ENCODE measurements at regions not wholly inside any gene's neighbourhood (a gene's known extent, or its start where the extent isn't known, plus 50 kb on each side); places are given as distances from the start of the nearest gene placed in this dataset.

DNA sequence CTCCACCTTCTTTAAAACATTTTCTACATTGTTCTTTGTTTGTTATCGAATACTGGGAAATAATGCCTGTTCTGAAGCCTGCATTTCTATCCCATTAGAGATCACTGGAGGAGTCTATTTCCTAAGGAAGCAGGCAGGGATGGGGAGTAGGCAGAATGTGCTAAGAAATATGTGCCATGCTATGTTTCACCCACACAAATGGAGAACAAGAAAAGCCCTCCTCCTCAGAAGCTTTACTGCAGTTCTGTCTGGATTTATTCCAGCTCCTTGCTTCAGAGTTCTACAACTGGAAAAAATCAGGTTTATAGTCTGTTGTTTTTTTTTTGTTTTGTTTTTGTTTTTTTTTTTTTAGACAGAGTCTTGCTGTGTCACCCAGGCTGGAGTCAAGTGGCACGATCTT, 825.1 kb downstream of the SLC4A3 start:
- DNase-seq: no peak

DNA sequence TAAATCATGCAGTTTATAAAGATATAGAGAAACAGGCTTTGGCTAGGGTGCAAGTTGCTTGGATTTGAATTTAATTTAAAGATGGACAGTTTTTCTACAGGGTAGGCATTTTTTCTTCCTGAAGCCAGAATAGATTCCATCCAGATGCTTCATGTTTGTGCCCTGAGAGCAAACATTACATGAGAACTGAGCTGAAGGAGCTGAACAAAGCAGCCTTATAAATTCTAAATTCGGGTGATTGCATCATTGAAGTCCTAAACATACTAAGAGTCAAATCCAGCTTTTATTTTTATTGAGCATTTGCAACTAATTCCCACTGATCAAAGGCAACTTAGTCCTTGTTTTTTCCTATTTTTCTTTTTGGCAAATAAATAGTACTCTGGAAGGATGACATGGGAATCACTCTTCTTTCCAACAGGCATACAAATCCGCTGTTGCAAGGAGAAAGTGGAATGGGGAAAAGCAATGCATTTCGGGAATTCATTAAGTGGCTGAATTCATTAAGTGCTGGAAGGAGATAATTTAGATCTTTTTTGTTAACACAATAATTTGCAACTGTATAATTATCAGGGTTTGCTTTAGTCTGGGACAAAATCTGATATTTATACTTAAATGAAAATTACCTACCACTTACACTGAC, 828.0 kb downstream of the SLC4A3 start:
- no peak for DNase-seq

DNA sequence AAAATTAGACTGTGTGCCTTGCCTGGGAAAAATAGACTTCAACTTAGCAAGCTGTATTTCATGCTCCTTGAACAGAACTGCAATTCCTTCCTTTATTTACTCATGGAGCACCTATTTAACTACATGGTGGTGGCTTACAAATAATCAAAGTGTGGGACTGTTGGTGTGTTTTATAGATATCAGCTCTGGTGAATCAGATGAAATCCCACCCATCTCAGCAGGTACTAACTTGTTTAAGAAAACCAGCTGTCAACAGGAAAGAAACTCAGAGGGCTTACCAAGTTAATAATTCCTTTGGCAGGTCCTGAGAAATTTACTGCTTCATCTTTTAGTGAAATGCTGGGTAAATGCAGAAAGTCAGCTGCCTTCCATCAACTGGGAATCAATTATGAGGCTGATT, 830.6 kb downstream of the SLC4A3 start:
- no peak for DNase-seq

DNA sequence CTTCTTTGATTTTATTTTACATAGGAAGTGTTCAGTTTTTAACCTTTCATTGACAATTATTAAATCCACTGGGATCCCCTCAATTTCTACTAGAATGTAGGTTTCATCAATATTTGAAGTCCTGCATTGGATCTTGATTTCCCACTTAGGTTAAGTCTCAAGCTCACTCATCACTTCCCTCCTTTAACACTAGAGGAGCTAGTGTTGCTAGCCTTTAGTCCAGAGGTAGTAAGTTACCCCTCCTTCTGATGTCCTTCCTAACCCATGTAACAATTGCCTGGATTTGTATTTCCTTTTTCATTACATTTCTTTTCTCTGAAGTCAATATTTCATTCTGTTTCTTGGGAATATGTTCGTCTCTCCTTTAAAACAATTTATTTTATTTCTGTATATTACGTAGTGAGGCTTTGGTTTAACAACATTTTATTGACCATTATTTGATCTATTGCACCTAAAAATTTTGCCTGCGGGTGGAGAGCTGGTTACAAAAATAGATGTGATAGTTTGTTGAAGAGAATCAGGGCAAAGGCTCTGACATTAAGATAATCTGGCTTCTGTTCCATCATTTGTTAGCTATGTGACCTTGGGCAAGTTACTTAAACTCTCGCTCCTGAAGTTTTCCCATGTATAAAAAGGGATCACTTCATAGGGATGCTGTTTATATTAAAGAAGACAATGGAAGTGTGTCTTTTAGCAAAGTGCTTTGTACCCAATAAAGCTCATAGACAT, 833.0 kb downstream of the SLC4A3 start:
- DNase-seq: no peak

DNA sequence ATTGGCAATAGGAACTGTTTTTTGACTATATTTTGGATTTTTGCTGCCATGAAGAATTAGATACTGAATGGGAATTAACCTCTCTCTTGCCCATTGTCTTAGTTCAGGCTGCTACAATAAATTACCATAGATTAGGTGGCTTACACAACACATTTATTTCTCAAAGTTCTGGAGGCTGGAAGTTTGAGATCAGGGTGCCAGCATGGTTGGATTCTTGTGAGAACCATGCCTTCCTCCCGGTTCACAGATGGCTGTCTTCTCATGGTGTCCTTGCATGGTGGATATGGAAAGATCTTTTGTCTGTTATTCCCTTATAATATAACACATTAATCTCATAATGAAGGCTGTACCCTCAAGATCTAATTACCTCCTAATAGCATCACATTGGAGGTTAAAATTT, 836.4 kb downstream of the SLC4A3 start:
- no peak for DNase-seq

DNA sequence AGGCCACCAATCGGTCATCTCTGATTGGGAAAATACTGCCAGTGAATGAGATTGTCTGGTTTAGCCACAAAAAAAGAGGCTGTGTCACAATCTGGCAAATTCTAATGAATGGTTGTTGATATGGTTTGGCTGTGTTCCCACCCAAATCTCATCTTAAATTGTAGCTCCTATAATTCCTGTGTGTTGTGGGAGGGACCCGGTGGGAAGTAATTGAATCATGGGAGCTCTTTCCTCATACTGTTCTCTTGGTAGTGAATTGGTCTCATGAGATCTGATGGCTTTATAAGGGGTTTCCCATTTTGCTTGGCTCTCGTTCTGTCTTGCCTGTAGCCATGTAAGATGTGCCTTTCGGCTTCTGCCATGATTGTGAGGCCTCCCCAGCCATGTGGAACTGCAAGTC, 838.3 kb downstream of the SLC4A3 start:
- DNase-seq: no peak

DNA sequence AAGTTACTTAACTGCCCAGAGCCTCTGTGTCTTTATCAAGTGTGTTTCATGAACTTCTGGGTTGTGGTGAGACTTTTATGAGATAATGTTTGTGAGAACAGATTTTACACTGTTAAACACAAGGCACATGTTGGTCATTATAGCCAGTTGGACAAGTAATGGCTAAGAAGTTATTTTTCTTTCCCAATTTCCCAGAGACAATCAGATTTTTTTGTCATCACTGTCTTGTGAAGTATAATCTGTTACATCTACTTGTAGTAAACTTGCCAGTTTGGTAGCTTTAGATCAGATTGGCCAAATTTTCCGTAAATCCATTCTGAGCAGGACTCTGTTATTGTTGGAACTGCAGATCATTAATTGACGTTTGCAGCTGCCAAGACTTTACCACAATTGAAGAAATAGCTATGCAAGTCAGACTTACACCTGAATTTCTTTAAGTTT, 838.8 kb downstream of the SLC4A3 start:
- no peak for DNase-seq

DNA sequence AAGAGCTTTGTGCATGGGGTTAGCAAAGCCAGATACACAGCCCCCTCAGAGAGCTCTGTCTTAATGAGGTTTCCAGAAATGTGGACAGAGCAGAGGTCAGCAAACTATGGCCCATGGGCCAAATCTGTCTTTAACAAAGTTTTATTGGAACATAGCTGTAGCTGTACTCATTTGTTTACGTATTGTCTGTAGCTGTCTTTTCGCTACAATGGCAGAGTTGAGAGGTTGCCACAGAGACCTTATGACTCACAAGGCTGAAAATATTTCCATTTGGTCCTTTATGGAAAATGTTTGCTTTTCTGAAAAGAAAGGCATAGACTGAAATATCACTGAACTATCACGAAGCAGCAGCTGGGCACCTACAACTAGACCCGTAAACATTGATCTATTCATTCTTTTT, 841.8 kb downstream of the SLC4A3 start:
- no peak for DNase-seq

DNA sequence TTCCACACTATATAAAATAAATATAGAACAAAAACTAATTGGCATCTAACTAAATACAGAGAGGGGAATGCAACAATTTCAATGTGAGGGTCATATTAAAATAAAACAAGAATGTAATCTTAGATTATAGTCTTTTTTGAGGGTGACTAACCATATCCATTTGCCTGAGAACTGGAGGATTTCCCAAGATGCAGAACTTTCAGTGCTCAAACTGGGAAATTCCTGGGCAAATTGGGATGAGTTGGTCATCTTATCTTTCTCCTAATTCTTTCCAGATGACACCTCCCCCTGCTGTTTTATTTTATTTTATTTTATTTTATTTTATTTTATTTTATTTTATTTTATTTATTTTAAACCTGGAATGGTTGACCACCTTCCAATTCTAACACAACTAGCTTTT, 846.2 kb downstream of the SLC4A3 start:
- DNase-seq: no peak

DNA sequence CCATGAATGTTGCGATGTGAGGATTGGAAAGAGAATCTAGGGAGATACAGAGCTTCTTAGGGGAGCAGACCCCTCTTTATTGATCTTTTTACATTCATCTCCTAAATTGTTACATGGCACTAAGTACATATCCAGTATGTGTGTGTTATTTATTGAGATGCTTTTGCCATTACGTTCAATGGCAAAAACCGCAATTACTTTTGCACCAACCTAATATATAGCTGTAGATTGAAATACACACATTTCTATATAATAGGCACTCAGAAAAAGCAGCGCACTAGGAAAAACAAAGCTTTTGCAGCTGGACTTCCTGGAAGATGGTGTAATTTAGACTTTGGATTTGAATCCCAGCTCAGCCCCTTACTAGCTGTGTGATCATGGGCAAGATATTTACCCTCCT, 849.4 kb downstream of the SLC4A3 start:
- DNase-seq: no peak

DNA sequence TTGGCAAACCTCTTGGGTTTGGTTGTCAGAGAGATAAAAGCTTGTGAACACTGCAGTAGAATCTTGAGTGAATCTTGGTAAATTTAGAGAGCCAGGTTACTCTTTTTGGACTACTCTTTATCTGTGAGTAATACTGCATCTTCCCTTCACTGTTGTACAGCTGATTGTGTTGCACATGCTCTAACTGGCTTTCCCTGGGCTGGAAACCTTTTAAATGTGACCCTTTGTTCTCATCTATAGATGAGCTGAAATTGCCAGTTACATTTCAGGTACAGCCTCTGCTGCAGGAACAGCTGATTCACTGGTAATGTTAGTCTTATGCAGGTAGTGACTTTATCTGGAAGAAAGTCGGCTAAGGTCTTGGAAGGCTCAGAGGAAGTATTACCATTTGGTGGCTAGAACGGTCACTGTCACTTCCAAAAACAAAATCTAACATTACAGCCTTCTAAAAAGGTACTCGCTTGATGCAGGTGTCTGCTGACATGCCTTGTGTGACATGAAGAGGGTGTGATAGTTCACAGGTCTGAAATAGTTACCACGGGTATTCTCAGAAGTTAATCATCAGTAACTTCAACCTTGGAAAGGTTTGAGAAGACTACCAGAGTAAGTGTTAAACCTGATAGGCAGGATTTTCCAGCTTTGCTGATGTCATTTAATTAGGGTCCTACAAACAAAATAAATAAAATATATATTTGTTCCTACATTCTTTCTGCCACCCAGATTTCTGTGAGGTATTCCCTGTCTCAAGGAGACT, 851.1 kb downstream of the SLC4A3 start:
- no peak for DNase-seq

DNA sequence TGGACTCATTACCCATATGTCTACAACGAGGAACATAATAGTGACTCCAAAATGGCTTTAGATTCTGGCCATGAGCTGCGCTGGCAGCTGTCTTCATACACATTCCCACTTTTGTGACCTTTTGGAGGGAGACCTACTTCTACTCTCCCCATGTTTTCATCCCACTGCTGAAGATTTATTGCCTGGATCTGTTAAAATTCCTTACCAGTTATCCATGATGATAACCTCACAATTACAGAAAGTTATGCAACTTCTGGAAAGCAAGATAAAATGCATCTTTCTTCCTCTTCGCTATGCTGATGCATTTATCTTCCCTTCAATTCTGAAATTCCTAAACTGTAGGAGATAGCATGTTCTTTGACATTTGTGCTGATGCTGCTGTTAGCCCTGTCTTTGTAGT, 855.3 kb downstream of the SLC4A3 start:
- DNase-seq: no peak

DNA sequence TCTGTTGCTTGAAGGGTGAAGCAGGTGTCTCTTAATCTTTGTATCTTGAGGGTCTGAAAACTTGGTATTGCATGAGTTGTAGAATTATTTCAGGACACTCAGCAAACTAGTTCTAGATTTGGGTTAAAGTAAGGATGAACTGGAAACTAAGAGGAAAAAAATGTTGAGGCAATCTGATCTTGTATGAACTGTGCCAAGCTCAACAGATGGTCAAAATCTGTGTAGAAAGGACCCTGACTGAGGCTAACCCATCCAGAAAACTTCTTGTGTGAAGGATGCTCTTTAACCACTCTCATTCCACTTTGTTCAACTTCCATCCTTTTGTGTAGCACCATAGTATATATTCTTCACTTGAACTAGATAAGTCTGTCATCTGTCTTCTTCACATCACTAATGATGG, 861.7 kb downstream of the SLC4A3 start:
- DNase-seq: no peak

DNA sequence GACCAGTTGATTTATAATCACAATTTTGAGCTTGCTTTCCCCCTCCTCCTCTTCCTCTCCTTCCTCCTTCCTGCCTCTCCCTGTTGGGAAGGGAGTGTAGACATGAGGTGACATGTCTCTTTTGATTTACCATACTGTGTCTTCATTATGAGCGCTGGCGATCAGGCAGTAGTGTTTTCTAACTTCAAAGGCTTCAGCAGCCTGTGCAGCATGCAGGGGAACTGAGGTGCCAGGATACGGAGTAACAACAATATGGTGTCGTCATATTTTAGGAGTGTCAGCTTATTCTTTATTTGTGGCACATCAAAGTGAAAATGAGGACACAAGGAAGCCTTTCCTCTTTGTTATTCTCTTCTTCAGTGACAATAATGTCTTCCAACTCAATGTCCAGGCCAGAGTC, 864.2 kb downstream of the SLC4A3 start:
- no peak for DNase-seq

DNA sequence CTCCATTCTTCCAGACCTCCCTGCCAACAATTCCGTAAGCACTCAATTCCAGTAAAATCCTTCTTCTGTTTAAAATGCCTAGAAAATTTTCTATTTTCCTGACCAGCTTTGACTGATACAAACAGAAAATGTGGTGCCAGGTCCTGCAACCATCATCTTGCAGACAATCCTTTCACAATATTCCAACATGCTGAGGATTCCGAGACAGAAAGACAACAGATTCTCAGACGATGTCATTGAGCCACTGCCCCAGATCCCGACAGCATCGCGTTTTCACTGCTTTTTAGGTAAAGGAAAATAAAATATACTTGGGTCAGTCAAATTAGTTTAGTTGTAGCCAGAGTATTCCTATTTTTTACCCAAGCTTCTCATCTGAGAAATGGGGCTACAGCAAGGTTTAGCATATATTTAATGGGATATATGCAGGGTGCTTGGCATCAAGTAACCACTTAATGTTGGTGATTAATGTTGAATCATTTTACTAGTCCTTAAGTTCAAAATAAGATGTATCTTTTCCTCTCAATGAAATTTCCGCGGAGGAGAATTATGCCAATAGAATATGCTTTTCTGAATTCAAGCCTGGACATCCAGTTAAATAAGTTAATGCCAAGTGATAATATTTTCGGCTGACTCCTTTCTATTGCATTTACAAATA, 866.6 kb downstream of the SLC4A3 start:
- DNase-seq: no peak

DNA sequence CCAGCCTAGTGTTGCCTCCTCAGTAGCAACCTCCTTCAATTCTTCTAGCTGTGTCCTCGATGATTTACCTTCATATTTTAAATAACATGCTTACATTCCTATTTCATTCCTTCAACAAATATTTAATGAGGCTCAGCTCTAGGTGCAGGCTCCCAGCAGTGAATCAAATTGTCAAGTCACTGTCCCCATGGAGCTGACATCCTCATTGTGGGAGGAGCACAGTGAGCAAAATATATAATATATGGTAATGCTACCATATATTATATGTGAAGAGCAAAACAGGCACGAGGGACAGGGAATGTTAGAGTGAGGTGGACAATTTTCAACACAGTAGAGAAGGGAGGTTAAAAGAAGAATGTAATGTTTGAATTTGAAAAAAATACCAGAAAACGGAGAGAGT, 869.1 kb downstream of the SLC4A3 start:
- DNase-seq: no peak

DNA sequence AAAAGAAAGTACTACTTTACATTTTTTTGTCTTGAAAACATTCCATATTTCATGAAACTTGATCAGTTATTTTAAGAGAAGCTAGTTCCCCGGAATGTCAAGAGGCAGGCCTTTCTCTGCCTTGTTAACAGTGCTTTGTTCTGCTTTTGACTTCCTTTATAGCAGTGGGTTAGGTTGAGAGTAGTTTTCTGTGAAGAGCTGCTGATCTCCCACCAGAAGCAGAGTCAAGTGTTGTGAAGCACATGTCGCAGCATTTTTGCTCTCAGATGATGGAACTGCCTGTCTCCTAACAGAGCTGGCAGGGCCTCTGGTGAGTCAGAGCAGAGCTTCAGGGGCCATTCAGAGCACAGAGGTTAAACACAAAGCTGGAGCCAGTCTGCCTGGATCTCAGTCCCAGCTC, 871.8 kb downstream of the SLC4A3 start:
- DNase-seq: peak; percentile 33

DNA sequence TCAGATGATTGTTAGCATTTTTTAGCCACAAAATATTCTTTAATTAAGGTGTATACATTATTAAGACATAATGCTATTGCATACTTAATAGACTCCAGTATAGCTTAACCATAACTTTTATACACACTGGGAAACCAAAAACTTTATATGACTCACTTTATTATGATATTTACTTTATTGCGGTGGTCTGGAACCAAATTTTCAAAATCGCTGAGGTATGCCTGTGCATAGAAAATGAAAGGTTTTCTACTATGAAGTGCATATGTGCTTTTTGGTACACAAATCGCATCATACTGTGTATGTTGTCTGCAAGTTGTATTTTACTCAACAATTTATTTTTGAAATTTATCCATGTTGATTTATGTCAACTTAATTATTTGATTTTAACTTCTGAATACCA, 875.1 kb downstream of the SLC4A3 start:
- no peak for DNase-seq

DNA sequence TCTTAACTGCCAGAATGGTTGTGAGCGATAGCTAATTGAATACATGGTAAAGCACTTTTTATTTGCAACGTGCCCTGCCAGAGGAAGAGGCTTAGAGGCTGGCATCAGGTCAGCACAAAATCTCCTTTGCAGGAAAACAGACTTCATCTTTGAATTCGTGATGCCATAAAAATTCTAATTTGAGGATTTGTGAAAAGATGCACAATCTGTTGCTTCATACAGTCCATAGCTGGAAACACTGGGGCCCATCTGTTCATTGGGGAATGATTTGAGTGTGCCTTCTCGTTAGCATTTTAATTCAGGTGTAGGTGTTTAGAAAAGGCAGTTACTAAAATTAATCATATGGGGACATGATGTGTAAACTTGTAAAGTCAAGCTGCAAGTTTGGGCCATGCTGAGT, 876.0 kb downstream of the SLC4A3 start:
- DNase-seq: no peak

DNA sequence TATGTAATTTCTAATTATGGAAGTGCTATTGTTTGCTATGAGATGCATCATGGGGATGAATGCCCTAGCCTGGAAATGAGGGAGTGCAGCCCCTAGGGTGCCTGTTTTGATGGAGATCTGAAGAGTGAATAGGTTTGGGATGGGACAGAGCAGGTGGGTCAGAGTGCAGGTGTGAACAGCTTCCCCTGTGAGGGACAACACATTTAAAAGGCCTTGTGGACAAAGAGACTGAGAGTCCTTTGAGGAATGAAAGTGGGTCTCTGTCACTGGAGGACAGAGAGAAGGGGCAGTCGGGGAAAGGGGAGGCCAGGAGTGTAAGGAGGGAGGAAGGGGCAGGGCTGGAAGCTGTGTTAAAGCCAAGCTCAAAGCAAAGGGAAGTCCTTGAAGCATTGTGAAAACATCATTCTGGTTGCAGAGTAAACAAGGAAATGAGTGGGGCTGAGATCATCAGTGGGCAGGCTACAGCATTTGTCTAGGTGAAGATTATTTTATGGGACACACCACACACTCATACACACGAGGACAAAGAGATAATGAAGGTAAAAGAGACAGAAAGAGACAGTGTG, 877.6 kb downstream of the SLC4A3 start:
- DNase-seq: peak; percentile 61

DNA sequence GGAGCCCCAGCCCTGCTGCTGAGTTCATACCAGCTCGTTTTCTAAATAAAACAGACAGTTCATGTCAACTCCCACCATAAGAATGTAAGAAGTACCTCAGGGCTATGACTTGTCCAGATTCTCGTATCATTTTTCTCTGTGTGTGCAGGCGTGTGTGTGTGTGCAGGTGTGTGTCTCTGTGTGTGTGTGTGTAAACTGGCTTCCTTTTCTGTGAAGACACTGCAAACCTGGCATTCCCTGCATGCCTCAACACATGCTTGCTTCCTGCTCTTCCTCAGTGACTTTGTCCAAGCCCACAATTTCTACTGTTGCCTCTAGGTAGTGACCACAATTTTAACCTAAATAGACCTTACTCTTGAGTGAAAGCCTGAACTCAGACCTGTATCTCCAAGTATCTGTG, 879.0 kb downstream of the SLC4A3 start:
- DNase-seq: no peak

DNA sequence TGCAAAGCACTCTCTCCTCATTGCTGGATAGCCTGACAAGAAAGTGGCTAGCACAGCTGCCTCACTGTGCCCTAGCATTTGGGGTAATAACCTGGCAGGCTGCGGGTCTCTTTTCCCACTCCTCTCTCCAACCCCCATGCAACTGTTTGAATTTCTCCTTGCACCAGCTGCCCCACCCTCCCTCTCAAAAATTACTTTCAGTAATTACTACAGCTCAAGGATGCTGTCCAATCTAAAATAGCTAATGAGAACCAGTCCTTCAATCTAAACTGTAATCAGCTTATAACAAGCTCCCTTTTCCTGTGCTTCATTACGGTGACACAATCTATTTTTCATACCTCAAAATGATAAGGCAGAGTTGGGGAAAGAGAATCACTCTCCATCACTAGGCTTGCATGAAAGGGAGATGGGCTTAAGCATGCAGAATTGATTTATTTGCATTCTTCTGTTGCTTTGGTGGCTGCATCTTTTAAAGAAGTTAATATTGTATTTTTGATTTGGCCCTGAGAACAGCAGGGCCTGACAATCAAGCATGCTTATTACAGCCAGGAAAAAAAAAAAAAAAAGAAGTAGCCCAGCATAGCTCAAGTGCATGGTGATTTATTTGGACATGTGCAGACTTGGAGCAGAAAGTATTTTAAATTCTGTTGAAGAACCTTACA, 881.8 kb downstream of the SLC4A3 start:
- no peak for DNase-seq

DNA sequence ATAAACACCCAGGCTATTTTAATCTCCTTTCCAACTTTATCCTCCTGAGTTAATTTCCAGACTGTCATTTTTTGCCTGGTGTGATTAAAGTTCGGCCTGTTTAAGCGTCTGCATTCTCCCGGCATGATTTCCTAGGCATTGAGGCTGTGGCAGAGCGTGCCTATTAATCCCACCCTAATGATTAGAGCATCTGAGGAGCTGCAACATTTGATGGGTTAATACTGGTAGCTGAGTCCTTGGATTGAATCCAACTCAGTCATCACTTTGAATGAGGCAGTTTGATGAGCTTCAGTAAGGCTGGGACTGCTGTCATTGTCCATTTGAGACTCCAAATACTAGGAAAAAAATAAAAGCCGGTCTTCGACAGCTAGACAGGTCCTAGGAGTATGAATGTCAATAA, 882.5 kb downstream of the SLC4A3 start:
- no peak for DNase-seq
